GM12872 (cell line): ENCODE measurements at regions not wholly inside any gene's neighbourhood (a gene's known extent, or its start where the extent isn't known, plus 50 kb on each side); places are given as distances from the start of the nearest gene placed in this dataset.

Source experiments
- CTCF ChIP-seq: IDR thresholded peaks from 3 replicates; pipeline ENCODE4 v1.5.1; 2011; ENCODE audit warnings: low read depth, mild to moderate bottlenecking, low read length, moderate library complexity; ENCODE audit not compliant: insufficient read depth

DNA sequence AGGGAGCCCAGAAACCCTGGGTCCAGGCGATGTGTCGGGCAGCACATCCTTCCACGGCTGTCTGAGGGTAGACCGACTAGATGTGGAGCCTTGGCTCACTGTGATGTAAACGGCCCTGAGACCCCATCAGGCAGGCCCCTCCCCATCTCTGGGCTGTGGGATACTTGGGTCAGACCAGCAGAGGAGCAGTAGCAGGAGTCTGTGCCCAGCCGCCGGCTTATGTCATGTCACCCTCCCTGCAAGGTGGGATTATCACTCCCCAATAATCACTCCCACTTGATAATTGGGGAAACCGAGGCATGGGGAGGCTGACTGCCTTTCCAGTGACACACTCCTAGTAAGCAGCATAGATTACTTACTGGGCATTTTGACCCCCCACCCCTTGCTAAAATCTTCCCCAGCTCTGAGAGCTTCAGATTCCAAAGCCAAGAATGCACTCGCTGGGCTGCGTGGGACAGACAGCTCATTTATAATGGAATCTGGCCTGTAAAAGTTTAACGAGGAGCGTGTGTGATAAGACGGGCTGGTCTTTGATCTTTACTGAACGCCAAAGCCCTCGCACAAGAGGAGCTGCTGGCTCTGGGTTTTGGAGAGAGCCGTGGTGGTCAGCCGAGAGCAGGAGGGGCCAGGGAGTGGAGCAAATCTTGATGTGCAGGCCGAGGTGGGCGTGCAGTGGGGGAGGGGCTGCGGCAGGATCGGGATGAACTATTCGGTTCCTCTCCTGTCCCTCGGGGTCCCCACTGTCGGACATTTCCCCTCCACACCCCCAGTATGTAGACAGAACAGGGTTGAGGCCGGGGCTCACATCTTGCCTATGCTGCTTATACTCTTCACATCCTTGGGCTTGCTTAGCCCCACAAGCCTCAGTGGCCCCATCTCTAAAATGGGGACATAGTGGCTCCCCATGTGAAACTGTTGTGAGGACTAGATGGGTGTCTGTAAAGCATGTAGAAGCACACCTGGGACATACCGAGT lies 200.0 kb downstream of the GLI2 start:
- no peak for TF ChIP-seq CTCF

DNA sequence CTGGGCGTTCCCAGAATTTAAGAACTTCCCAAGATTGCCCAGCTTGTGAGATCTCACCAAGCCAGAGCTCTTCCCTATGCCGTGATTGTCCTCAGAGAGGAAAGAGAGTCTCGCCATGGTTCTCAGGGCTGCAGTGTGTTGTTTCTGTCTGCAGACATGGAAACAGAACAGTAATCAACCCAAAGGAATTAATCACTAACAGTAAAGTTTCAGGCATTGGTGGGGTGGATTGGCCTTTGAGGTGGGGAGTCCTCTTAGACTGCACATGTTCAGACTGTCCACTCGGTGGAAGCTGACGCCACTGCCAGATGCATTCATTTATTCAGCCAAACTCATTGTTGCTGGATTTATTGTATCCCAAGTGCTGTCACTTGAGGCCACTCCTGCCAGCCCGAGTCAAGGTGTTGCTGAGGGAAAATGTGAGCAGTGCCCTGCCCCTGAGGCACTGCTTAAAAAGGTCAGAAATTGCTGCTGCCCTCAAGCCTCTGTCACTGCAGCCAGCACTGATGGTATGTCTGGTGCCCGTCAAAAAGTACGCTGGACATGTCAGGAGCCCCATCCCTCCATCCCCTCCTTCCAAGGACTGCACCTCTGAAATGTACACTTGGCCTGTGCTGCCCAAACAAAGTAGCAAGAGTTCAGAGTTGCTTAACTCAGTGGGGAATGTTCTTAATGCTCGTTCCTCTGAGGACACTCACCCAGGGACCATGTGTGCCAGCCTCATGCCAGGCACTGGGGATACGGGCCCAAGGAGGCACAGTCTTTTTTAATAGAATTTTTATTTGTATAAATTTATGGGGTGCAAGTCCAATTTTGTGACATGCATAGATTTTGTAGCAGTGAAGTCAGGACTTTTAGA lies 201.0 kb downstream of the GLI2 start:
- TF ChIP-seq CTCF = no peak

DNA sequence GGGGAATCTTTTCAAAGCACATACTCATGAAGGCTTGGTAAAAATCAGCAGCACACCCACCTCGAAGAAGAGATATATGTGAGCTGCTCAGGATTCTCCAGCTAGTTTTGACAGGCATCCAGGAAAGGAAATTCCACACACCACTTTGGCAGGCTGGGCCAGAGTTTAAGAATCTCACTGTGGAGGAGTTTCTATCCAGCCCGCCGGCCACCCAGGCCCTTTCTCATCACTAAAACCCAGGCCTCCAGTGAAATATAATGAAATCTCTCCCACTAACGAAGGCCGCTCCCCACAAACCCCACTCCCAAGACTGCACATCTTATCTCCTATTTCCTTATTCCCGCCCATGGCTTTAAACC lies 202.0 kb downstream of the GLI2 start:
- TF ChIP-seq CTCF = no peak

DNA sequence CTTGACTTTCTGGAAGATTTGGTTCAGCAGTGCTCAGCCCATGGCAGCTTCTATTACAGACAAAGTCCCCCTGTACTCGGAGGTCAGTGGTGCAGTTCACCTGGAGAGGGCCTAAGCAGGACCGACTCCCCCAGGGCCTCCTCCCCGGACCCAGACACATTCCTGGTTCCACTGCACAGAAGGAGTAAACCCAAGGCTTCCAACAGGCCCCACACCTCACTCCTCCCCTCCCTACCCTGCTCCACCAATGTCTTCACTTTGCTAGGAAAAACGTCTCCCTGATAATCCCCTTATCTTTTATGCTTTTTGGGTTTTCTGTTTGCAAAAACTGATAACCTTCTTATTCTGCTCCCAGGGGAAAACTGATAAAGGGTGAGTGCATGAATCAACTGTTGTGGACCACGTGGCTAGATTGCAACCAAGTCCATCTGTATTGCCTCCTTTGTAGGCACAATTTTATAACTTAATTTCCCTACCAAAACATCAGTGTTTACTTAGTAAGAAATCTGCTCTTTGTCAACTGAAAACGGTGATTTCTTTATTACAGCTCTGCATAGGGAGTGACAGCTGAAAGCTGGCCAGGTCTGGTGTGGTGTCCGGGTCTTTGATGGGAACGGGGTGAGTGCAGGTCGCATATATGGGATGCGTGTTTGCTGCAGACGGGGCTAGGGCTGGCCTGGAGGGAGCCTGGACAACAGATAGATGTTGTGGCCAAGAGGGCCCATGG lies 202.5 kb downstream of the GLI2 start:
- no peak for TF ChIP-seq CTCF

DNA sequence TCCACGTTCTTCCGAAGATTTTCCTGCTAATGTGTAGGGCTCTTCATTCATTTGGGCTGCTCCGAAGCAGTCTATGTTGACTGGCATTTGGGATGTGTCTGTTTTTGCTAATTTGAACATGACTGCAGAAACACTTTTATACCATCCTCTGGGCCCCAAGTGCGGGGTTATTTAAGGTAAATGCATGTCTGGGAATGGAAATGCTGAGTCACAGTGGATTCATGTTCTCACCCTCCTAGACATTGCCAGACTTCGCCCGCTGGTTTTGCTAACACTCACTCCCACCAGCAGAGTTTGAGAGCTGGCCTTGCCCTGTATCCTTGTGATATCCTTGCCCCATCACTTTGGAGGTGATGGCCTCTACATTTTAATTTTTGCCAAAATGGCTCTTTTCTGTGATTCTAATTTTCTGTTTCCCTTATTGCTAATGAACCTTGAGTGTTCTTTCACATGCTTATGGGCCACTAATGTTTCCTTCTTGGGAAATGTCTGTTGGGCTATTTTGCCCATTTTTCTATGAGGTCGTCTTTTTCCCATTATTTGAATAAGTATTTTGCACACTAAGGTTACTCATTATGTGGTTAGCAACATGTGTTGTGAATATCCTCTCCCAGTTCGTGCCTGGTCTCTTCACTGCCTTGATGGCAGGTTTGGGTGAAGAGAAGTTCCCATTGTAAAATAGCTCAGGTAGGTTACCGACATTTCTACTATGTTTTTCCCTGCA lies 204.1 kb downstream of the GLI2 start:
- TF ChIP-seq CTCF = no peak

DNA sequence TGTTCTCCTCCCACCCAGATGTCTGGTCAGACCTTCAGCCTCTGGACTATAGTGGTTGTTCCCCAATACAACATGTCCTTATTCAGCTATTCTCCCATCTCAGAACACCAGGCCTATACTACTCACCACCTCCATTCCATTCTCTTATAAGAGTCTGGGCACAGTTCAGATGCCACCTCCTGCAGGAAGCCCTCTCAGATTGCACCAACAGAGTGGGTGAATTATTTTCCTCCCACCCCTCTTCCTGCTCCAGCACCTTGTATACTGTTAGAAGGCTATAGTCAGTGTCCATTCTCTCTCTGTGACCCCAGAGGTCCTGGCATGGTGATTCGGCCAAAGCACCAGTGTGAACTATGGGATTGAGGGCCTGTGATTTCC lies 204.6 kb downstream of the GLI2 start:
- TF ChIP-seq CTCF = no peak
